Fibroblast of upper back skin (primary cell): ENCODE measurements at regions not wholly inside any gene's neighbourhood (a gene's known extent, or its start where the extent isn't known, plus 50 kb on each side); places are given as distances from the start of the nearest gene placed in this dataset.

Experiments used
- DNase-seq: peaks from one replicate; pipeline ENCODE4 v3.0.0-alpha.2; 2013

GRCh38 chr9:32304495-32304894 is 79.9 kb upstream of the ACO1 start:
- DNase-seq: no peak

- no peak for DNase-seq
Observed at GRCh38 chr9:32306006-32306405, 78.4 kb upstream of the ACO1 start.

GRCh38 chr9:32319312-32319929 is 65.0 kb upstream of the ACO1 start:
- no peak for DNase-seq

- no peak for DNase-seq
Observed at GRCh38 chr9:32322622-32323021, 61.8 kb upstream of the ACO1 start.

- DNase-seq: no peak
Observed at GRCh38 chr9:32326146-32326545, 58.3 kb upstream of the ACO1 start.

- no peak for DNase-seq
Observed at GRCh38 chr9:32331240-32331639, 53.2 kb upstream of the ACO1 start.

- DNase-seq: no peak
Observed at GRCh38 chr9:32334112-32334511, 50.3 kb upstream of the ACO1 start.
